HG03469 (cell line): ENCODE measurements at regions not wholly inside any gene's neighbourhood (a gene's known extent, or its start where the extent isn't known, plus 50 kb on each side); places are given as distances from the start of the nearest gene placed in this dataset.

Experiments
- ATAC-seq: cut with Tn5 transposase; IDR thresholded peaks from one replicate; pipeline ENCODE4 v1.9.1; 2021; ENCODE audit warnings: mild to moderate bottlenecking, moderate library complexity, moderate number of reproducible peaks; ENCODE audit not compliant: unreplicated experiment

- ATAC-seq = no peak
Measured at GRCh38 chr5:74209571-74209970, 431.0 kb downstream of the ENC1 start.

- no peak for ATAC-seq
Measured at GRCh38 chr5:74206579-74207550, 433.7 kb downstream of the ENC1 start.

GRCh38 chr5:74205767-74206578 lies 434.6 kb downstream of the ENC1 start:
- ATAC-seq = no peak

- ATAC-seq = peak; percentile 41
Measured at GRCh38 chr5:74201334-74202081, 439.0 kb downstream of the ENC1 start.

- ATAC-seq = no peak
Measured at GRCh38 chr5:74200560-74200959, 440.0 kb downstream of the ENC1 start.

GRCh38 chr5:74199436-74200210 lies 440.9 kb downstream of the ENC1 start:
- ATAC-seq = no peak

GRCh38 chr5:74199005-74199404 lies 441.5 kb downstream of the ENC1 start:
- ATAC-seq = no peak

- no peak for ATAC-seq
Measured at GRCh38 chr5:74198156-74198555, 442.4 kb downstream of the ENC1 start.

GRCh38 chr5:74196233-74196632 lies 444.3 kb downstream of the ENC1 start:
- ATAC-seq = peak; percentile 71

GRCh38 chr5:74194196-74194595 lies 446.3 kb downstream of the ENC1 start:
- no peak for ATAC-seq

- ATAC-seq = no peak
Measured at GRCh38 chr5:74192606-74193299, 447.8 kb downstream of the ENC1 start.

- no peak for ATAC-seq
Measured at GRCh38 chr5:74188351-74189105, 452.0 kb downstream of the ENC1 start.

GRCh38 chr5:74187757-74188156 lies 452.8 kb downstream of the ENC1 start:
- no peak for ATAC-seq

- ATAC-seq = no peak
Measured at GRCh38 chr5:74186356-74187315, 453.9 kb downstream of the ENC1 start.

GRCh38 chr5:74185599-74185998 lies 454.9 kb downstream of the ENC1 start:
- ATAC-seq = no peak

- ATAC-seq = no peak
Measured at GRCh38 chr5:74184649-74185048, 455.9 kb downstream of the ENC1 start.

- ATAC-seq = no peak
Measured at GRCh38 chr5:74183041-74183440, 457.5 kb downstream of the ENC1 start.

GRCh38 chr5:74182603-74183002 lies 457.9 kb downstream of the ENC1 start:
- no peak for ATAC-seq
